Daoy (cell line): ENCODE measurements at regions not wholly inside any gene's neighbourhood (a gene's known extent, or its start where the extent isn't known, plus 50 kb on each side); places are given as distances from the start of the nearest gene placed in this dataset.

Experiments used
- DNase-seq: peaks from one replicate; pipeline ENCODE4 v3.0.0-alpha.2; 2015; ENCODE audit warnings: low read depth

DNA sequence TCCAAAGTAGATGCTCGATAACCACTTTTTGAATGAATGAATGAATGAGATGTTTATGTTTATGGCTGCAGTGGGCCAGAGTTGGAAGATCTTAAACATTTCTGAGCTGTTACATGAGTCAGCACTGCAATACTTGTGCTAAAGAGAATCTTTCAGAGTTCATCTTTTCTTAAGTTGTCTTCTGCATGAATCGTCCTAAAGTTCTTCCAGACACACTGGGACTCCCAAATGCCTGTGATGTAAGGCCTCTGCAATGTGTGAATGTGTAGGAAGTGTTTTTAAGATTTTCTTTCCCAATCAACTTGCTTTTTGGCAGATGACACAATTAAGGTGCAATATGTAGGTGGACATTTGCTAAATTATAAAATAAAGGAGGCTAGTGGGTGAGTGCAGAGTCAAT, 50.3 kb upstream of the TRIM9 start:
- DNase-seq = no peak

GRCh38 chr14:51147183-51147582, 52.3 kb upstream of the TRIM9 start:
- DNase-seq = no peak

DNA sequence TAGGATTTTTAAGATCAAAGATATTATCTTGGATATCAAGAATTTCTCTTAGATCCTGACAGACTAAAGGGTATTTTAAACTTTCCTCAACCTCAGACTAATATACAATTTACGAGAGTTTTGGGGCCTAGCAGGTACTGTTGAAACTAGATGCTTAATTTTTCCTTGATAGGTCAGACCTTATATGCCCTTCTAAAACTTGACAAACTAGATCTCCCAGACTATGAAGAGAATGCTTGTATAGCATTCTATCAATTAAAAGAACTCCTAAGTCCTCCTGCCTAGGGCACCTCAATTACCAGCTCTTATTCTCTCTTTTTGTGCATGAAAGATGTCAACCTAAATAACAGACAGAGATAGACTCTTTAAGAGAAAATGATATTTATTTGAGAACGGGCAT, 60.4 kb upstream of the TRIM9 start:
- DNase-seq = no peak

- peak; percentile 22 for DNase-seq
Observed at GRCh38 chr14:51157012-51157411, 62.1 kb upstream of the TRIM9 start.

- DNase-seq = no peak
Observed at GRCh38 chr14:51160871-51161270, 66.0 kb upstream of the TRIM9 start.

- DNase-seq = peak; percentile 12
Observed at GRCh38 chr14:51165415-51165814, 70.5 kb upstream of the TRIM9 start.

DNA sequence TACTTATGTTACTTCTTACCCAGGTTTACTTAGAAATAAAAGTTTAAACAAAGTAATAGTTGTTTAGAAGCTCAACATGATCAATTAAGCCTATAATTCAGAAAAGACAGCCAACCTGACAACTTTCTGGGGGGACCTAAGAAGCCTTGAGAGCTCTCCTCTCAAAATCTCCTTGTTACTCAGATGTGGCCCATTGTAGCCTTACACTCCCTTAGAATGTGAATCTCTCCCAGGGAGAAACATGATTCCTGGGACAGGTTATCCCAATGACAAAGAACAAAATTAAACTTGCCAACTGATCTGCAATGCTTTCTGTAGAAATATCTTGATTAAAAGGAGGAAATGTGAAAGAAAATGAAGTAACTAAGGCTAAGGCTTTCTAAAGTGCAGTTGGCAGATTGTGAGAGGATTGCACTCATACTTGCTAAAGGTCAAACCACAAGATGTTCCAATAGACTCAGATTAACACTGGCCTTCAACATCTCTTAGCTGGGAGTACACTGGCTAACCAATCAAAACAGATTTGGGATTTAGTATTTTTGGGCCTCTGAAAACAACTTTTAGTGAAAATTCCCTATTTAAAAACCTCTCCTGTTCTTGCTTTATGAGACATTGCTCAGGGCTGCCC, 72.3 kb upstream of the TMX1 start:
- no peak for DNase-seq

DNA sequence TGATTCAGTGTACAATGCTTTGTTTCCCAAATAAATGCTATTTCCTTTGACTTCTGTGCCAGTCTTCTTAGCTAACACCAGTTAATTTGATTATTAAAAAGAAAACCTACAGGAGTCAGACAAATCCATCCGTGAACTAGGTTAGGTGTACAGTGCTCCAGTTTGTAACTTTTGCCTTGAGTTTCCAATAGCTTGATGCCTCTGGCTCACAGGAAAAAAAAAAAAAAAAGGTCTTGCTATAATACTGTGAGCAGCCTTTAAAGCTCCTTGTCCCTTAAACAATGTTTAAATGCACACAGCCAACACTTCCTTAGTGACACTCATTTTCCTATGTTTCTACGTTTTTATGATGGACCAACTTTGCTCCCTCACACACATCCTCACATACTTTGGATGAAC, 71.8 kb upstream of the TMX1 start:
- DNase-seq = no peak

- DNase-seq = no peak
Observed at GRCh38 chr14:51173863-51174262, 66.2 kb upstream of the TMX1 start.

DNA sequence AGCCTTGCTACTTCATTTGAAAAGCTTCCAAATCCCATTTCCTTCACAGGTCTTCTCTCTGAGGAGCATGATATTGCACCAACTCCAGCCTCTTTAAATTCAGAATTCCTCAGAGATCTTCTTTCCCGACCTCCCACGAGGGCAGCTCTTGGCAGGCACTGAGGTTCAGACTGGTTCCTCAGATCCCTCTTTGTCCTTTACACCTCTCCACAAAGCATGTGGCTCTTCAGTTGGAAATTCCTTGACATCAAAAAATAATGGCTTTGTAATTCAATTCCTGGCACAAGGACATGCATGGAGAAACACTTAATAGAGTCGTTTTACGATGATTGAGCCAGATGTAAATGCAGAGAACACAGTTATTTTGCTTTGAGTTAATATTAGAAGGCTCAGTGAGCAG, 63.2 kb upstream of the TMX1 start:
- no peak for DNase-seq

DNA sequence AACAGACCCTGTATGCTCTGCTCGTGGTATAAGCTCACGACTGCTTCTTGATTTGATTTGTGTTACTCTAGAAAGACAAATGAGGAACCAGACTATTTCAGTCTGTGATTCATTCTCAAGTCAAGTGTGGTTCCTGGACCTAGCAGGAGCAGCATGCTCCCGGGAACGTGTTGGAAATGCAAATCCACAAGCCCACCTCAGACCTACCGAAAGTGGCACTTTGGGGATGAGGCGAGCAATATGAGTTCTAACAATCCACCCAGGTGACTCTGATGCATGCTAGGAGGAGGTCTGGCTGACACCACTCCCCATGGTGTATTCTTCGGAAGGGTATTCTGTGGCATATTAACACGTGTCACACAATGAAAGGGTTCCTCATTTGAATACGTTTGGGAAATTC, 59.5 kb upstream of the TMX1 start:
- peak; percentile 27 for DNase-seq

DNA sequence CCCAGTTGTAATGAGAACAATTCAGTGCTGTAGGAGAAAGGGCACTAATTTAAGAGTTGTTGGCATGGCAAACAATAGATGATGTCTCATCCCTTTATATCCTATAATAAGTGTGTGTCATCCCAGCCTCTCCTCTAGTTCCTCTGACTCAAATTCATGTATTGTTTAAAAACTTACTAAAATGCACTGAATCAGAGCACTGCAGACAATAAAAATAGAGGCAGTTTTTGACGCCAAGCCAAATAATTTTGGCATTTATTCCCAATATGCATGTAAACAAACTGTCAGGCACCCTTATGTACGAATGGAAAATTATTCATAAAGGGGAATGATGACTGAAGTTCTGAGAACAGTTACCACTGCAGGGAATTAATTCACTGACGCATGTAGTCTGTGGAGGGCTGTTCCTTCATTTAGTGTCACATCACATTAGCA, 57.9 kb upstream of the TMX1 start:
- peak; percentile 40 for DNase-seq

- no peak for DNase-seq
Observed at GRCh38 chr14:51185180-51185579, 54.9 kb upstream of the TMX1 start.

- DNase-seq = no peak
Observed at GRCh38 chr14:51185754-51186153, 54.3 kb upstream of the TMX1 start.

DNA sequence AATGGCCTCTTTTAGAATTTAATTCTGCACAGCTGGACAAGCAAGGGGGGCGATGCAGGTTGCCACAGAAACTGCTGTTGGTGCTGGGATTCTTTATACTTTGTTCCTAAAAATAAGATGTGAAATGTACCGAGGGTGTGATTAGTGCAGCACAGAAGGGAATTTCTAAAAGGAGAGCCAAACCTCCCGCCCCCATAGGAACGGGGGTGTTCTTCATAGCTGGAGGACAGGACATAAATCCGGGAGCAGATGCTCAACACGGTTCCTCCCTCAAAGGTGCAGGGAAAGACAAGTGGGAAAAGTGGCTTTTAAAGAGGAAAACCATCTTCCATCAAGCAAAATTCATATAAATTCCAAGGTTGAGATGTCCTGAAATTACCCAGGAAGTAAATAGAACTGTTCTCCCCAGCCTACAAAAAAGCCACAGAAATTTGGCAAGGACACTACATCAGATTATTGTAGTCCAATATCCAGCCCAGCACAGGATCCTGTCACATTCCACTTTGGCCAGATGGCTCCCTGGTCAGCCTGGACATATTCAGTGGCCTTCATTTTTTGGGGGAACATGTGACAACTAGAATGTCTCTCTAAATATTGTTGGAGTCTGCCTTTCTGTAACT, 51.4 kb upstream of the TMX1 start:
- no peak for DNase-seq

GRCh38 chr14:51189600-51190376, 50.3 kb upstream of the TMX1 start:
- DNase-seq = no peak
